NCI-H1930 (cell line): ENCODE measurements at regions not wholly inside any gene's neighbourhood (a gene's known extent, or its start where the extent isn't known, plus 50 kb on each side); places are given as distances from the start of the nearest gene placed in this dataset.
"Not testable (repeated sequence)": the region's sequence is repeated elsewhere in the genome, so short reads cannot be mapped to it uniquely, and the experiment has no call there.

ENCODE experiments used
- DNase-seq, 2 experiments: peaks; one replicate each; lab custom pipeline; 2025; lab: John Stamatoyannopoulos, UW

DNA sequence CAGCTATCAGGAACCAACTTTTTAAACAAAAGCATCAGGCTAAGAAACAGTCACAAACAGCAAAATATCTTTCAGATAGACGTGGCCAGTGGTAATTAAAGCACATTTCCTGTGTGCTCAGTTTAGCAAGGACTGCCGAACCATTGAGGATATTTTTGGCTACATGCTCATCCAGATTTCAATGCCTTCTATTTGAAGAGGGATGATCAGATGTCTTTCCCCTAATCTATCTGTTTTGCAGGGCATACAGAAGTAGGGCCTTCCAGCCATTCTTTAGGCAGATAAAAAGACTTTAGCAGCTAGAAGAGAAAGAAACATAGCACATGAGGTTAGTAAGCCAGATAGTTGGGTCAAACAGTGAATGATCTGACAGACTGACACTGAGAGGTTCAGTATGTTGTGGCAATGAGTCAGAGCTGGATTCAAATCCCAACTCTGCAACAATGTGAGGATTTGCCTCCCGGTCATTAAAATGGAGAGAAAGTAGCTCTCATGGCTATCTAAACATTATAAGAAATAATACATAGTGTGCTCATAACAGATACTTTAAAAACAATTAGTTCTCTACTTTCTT, 100.0 kb upstream of the PRKG2 start:
- no peak for DNase-seq

DNA sequence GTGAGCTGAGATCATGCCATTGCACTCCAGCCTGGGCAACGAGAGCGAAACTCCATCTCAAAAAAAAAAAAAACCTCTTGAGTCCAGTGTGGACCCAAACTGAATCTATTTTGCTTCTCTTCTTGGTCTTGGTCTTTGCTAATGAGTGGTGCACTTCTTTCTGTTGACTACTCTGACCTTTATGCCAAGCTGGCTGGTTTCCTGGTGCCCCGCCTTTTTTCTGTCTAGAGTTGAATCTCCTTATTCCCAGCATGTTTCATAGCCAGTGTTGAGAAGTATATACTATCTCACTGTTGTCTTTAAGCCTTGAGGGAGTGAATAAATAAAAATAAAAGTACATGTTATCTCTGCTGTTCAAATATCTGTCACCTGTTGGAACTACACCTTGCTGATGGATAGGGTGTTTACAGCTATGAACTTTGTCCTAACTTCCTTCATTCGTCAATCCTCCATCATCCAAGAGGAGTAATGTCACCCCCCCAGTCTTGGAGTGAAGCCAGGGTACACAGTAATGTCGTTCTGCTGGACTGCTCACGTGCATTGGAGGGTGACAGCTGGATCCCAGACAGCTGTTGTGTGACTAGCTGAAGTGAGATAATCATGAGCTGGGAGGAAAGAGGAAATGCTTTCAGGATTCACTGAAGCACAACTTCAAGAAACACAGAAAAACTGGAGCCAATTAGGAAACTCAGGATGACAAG, 99.3 kb upstream of the PRKG2 start:
- DNase-seq, result no peak

DNA sequence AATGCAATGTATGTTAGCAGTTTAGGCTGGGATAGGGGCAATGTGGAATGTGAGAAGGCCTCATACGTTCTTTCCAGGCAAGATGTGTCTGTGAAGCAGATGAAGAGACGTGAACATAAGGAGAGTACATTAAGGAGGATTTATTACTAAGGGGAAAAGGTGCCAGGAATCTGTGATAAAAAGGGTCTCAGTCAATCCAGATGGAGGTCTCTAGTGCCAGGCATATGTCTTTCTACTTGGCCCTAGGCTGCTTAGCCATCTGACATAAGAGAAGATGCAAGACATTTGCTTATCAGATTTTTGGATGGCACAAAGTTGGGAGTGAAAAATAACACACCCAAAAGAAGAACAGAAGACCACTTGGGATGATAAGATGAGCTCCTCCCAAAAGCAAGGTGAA, 93.0 kb upstream of the PRKG2 start:
- no peak for DNase-seq

DNA sequence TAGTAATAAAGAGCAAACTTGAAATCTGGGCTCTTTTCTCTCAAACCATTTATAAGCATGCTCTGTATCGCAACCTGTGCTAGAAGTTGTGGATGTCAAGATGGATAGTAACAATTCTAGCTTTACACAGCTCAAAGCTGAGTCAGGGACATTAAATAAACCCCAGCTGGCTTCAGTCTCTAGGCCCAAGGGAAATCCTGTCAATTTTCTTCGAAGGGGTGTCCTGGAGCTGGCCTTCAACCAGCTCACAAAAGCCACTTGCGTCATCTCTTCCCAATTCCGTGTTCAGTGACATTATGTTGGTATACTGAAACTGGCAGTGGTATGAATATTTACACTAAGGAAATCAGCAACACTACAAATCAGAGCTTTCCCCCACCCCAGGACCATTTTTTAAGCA, 89.8 kb upstream of the PRKG2 start:
- DNase-seq, result no peak

DNA sequence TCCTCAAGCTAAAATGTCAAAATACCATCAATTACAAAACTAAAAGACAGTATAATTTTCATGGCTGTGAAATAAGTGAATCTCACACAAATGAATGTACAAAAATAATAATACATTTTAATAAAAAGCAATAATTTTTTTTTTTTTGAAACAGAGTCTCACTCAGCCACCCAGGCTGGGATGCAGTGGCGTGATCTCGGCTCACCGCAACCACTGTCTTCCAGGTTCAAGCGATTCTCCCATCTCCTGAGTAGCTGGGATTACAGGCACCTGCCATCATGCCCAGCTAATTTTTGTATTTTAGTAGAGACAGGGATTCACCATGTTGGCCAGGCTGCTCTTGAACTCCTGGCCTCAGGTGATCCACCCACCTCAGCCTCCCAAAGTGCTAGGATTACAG, 85.3 kb upstream of the PRKG2 start:
- DNase-seq, result not testable (repeated sequence)

DNA sequence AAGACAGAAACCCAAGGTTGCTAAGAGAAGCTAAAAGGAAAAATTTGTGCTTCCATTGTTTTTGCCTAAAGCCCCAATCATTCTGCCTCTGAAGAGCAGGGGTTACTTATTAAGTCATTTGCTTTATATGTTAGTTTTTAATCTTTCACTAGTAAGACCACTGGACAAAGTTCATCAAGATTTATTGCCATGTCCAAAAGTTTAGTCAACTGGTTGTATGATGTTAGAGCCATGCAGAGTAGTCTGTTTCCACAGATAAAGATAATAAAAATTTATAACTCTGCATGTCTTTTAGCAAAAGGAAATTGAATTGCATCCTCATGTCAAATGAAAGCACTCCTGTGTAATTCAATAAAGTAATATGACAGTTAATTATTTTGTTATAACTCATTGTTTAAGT, 75.8 kb upstream of the PRKG2 start:
- no peak for DNase-seq

DNA sequence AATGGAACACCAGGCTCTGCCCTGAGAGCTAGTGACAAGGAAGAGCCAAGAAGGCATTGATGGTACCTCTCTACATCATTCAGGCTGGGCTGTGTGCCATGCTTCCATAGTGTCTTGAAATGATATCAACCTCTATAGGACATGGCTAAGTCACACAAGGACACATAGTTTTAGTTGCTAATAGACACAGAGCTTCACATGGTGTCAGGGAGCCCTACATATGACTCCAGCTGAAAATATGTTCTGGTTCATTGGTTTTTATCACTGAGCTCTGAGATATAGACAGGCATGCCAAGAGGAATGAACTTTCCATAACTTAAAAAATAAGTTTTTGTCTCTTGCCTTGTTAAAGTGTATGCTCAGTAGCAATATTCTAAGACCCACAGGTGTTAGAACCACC, 72.1 kb upstream of the PRKG2 start:
- DNase-seq, result no peak

DNA sequence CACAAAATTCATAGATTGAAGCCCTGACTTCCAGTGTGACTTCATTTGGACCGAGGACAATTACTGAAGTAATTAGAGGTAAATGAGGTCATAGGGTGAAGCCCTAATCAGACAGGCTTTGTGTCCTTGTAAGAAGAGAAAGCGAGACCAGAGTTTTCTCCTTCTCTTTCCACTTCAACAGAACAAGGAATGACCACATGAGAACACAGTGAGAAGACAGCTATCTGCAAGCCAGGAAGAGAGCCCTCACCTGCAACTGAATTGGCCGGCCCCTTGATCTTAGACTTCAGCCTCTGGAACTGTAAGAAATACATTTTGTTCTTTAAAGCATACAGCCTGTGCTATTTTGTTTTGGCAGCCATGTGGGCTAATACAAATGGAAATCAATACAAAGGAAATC, 67.1 kb upstream of the PRKG2 start:
- DNase-seq, result no peak

DNA sequence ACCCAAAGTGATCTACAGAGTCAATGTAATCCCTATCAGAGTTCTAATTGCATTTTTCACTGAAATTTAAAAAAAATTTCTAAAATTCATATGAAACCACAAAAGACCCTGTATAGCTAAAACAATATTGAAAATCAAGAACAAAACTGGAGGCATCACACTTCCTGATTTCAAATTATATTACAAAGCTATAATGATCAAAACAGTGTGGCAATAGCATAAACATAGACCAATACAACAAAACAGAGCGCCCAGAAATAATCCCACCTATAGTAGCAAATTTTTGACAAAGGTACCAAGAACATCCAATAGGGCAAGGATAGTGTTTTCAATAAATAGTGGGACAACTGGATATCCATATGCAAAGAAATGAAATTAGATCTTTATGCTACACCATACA, 59.4 kb upstream of the PRKG2 start:
- DNase-seq, result no peak

DNA sequence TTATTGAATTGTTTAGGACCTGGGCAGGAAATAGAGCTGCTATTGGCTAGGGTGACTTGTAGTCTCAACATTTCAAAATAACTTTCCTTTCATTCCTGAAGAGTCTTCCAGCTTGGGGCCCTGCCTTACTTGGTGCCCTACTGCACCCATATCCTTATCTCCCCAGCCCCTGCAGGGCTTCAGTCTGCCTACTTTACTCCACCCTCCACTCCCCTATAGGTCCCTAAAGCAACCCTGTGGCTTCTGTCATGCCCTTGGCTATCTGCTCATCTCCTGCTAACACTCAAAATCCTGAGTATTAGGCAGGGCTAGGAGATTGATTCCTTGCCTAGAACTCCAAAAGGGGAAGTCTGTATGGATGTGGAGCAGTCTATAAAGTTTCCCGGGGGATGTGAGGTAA, 57.6 kb upstream of the PRKG2 start:
- no peak for DNase-seq
